ENCODE measurements at regions not wholly inside any gene's neighbourhood (a gene's known extent, or its start where the extent isn't known, plus 50 kb on each side); places are given as distances from the start of the nearest gene placed in this dataset.
"Not testable (repeated sequence)": the region's sequence is repeated elsewhere in the genome, so short reads cannot be mapped to it uniquely, and the experiment has no call there.

DNA sequence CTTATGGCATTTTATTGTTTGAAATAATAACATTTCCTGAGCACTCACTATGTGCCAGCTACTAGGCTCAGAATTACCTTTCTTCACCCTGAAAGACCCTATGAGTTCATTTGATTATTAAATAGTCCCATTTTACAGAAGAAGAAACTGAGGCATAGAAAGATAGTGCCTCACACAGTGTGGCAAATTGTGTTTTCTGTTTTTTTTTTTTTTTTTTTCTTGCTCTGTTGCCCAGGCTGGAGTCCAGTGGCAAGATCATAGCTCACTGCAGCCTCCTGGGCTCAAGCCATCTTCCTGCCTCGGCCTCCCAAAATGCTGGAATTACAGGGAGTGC is 59.7 kb upstream of the PTPN1 start:
- Mint-ChIP-seq H3K36me3 (ENCODE audit: low read depth) (no peaks in the 10 kb centered on the region), H3K4me1 (ENCODE audit: low read depth) (peaks cover 14% of the 10 kb centered on the region), H3K9me3 (no peaks in the 10 kb centered on the region), H3K27ac (no peak overlapping the region), H3K27me3 (peaks cover 45% of the 10 kb centered on the region), H3K4me3 (no peak overlapping the region)
- CTCF ChIA-PET, result interaction anchor here (2.2 kb wide), 1 partner anchor 14 kb away, joined by 7 read pairs; no protein-coding TSS in a partner anchor
- POLR2A ChIA-PET, result interaction anchor here (0.6 kb wide), 1 partner anchor 96 kb away, joined by 3 read pairs; no protein-coding TSS in a partner anchor
- DNase-seq (no peak), ATAC-seq (no peak)
- no peak for TF ChIP-seq CTCF (IDR thresholded peaks at IDR 0.05)
- intact Hi-C loops (cut with micrococcal nuclease), result loop anchor here (5.0 kb wide), 1 partner anchor 113 kb away; no protein-coding TSS in a partner anchor

- Mint-ChIP-seq H3K27me3 (peaks cover 45% of the 10 kb centered on the region), H3K9me3 (no peaks in the 10 kb centered on the region), H3K36me3 (ENCODE audit: low read depth) (no peaks in the 10 kb centered on the region), H3K4me1 (ENCODE audit: low read depth) (peaks cover 14% of the 10 kb centered on the region), H3K27ac (no peak overlapping the region), H3K4me3 (peak overlapping the region; percentile 5)
- DNase-seq (peak; percentile 56), ATAC-seq (peak; percentile 76)
- intact Hi-C loops (cut with micrococcal nuclease), result loop anchor here (5.0 kb wide), 1 partner anchor 114 kb away; no protein-coding TSS in a partner anchor
- no peak for TF ChIP-seq CTCF (IDR thresholded peaks at IDR 0.05)
- POLR2A ChIA-PET, result interaction anchor here (0.6 to 0.8 kb wide), 2 partner anchors 96 to 262 kb away, joined by 3 read pairs; no protein-coding TSS in a partner anchor
- CTCF ChIA-PET, result interaction anchor here (0.8 to 2.2 kb wide), 4 partner anchors 9 to 269 kb away, joined by 4 to 7 read pairs (median 4); no protein-coding TSS in a partner anchor
Measured at GRCh38 chr20:50450881-50451752, 59.1 kb upstream of the PTPN1 start.

DNA sequence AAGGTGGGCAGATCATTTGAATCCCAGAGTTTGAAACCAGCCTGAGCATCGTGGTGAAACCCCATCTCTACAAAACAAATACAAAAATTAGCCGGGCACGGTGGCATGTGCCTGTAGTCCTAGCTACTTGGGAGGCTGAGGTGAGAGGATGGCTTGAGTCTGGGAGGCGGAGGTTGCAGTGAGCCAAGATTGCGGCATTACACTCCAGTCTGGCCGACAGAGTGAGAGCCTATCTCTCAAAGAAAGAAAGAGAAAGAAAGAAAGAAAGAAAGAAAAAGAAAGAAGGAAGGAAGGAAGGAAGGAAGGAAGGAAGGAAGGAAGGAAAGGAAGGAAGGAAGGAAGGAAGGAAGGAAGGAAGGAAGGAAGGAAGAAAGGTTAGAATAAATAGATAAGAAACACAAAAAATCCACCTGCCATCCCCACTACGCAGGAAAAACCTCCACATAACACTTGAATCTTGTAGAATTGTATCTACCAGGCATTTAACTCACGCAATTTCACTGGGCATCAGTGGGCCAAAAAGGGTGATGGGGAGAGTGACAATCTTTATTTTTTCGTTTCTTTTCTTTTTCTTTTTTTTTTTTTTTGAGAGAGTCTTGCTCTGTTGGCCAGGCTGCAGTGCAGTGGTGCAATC is 58.3 kb upstream of the PTPN1 start:
- not testable (repeated sequence) for H3K9me3 Mint-ChIP-seq; DNase-seq; H3K36me3 Mint-ChIP-seq (ENCODE audit: low read depth); H3K27ac Mint-ChIP-seq; ATAC-seq; H3K4me3 Mint-ChIP-seq
- CTCF ChIA-PET, result interaction anchor here (0.8 to 4.4 kb wide), 7 partner anchors 8 to 273 kb away, joined by 3 to 22 read pairs (median 5); no protein-coding TSS in a partner anchor
- intact Hi-C loops (cut with micrococcal nuclease), result loop anchor here (5.0 kb wide), 1 partner anchor 115 kb away; no protein-coding TSS in a partner anchor
- H3K27me3 Mint-ChIP-seq, result peaks cover 43% of the 10 kb centered on the region
- POLR2A ChIA-PET, result interaction anchor here (0.8 kb wide), 1 partner anchor 263 kb away, joined by 3 read pairs; no protein-coding TSS in a partner anchor
- peaks cover 14% of the 10 kb centered on the region for H3K4me1 Mint-ChIP-seq (ENCODE audit: low read depth)

DNA sequence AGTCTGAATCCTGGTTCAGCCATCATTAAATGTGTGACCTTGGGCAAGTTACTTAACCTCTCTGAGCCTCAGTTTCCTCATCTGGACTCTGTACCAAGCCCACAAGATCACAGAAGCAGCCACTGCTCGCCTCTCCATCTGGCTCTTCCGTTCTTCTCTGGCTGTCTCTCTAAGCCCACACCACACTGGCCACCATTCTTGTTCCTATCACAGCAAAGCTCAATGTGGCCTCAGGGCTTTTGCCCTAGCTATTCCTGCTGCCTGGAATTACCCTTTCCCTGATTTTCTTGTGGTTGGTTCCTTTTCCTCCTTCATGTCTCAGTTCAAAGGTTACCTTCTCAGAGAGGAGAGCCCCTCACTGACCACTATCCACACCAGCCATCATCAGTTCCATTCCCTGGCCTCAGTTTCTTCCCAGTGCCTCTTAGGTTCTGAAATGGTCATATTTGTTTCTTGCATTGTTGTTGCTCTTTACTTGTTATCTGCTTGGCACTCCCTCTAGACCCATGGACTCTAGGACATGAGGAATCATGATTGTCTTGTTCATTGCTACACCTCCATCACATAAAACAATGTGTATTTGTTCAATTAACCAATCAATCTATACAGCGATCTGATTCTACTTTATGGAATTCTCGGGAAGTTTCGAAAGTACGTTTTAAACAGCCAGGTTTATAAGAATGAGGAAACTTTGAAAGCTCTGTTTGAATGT is 56.5 kb upstream of the PTPN1 start:
- ATAC-seq (no peak), DNase-seq (no peak)
- Mint-ChIP-seq H3K27ac (no peak overlapping the region), H3K9me3 (no peaks in the 10 kb centered on the region), H3K4me1 (ENCODE audit: low read depth) (peaks cover 14% of the 10 kb centered on the region), H3K36me3 (ENCODE audit: low read depth) (no peaks in the 10 kb centered on the region), H3K27me3 (peaks cover 35% of the 10 kb centered on the region), H3K4me3 (no peak overlapping the region)
- intact Hi-C loops (cut with micrococcal nuclease), result loop anchor here (5.0 kb wide), 1 partner anchor 116 kb away; no protein-coding TSS in a partner anchor
- TF ChIP-seq CTCF (IDR thresholded peaks at IDR 0.05), result no peak
- POLR2A ChIA-PET, result no interaction called here
- CTCF ChIA-PET, result interaction anchor here (1.7 to 4.4 kb wide), 3 partner anchors 10 to 275 kb away, joined by 3 to 22 read pairs (median 5); no protein-coding TSS in a partner anchor

DNA sequence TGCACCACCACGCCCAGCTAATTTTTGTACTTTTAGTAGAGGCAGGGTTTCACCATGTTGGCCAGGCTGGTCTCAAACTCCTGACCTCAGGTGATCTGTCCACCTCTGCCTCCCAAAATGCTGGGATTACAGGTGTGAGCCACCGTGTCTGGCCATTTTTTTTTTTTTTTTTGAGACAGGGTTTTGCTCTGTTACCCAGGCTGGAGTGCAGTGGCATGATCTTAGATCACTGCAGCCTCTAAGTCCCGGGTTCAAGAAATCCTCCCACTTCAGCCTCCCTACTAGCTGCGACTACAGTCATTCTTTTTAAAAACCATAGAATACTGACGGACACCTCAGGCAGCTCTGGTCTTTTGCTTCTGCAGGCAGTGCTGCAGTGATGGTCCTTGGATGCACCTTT is 54.9 kb upstream of the PTPN1 start:
- H3K4me3 Mint-ChIP-seq; ATAC-seq; intact Hi-C loops (cut with micrococcal nuclease); H3K36me3 Mint-ChIP-seq (ENCODE audit: low read depth); H3K9me3 Mint-ChIP-seq; DNase-seq; H3K27ac Mint-ChIP-seq: not testable (repeated sequence)
- Mint-ChIP-seq H3K27me3 (peaks cover 26% of the 10 kb centered on the region), H3K4me1 (ENCODE audit: low read depth) (peaks cover 12% of the 10 kb centered on the region)
- POLR2A ChIA-PET, result interaction anchor here (0.8 kb wide), 1 partner anchor 264 kb away, joined by 3 read pairs; no protein-coding TSS in a partner anchor
- CTCF ChIA-PET, result interaction anchor here (1.2 to 4.4 kb wide), 2 partner anchors 8 to 277 kb away, joined by 4 to 22 read pairs; no protein-coding TSS in a partner anchor
